HepG2 (cell line): ENCODE measurements at regions not wholly inside any gene's neighbourhood (a gene's known extent, or its start where the extent isn't known, plus 50 kb on each side); places are given as distances from the start of the nearest gene placed in this dataset.

Experiments used
- ATAC-seq: fragments of 200-7000 bp; cut with Tn5 transposase; 3 replicates; pipeline ENCODE4 v1.9.1; 2020; ENCODE audit warnings: mild to moderate bottlenecking, moderate library complexity
- BruUV-seq: library from RNA; stranded (reverse); fragments of 400-500 nt; replicated peaks from 2 replicates; lab custom pipeline; 2021; lab: Mats Ljungman, UMichigan
- CTCF ChIA-PET: fragments of 300-600 bp; formaldehyde crosslinking; extraction: SDS; loops from one replicate; lab custom pipeline; 2021; ENCODE audit warnings: low total read pairs, inconsistent platforms, low intra/inter-chr PET ratio; lab: Yijun Ruan, JAX
- POLR2A ChIA-PET: fragments of 350-600 bp; sonication (Branson Sonifier 250); formaldehyde crosslinking; loops from one replicate; lab custom pipeline; 2020; ENCODE audit warnings: antibody characterized with exemption, inconsistent platforms; lab: Yijun Ruan, JAX
- DNase-seq: peaks from one replicate; pipeline ENCODE4 v3.0.0-alpha.2; 2015; ENCODE audit warnings: low spot score
- FAIRE-seq: peaks from 3 replicates; lab custom pipeline; 2011; peaks lifted over from hg19 to GRCh38; lab: Jason Lieb, UNC
- H2AFZ ChIP-seq: one replicate; pipeline ENCODE4 v1.6.1; 2011; ENCODE audit warnings: low read length, inconsistent platforms
- H3K27ac ChIP-seq: fragments of 300-600 bp; 3 replicates; pipeline ENCODE4 v1.8.0; 2011; ENCODE audit warnings: mixed run types, mild to moderate bottlenecking, mixed read lengths, low read length, inconsistent platforms; ENCODE audit not compliant: insufficient read depth; ENCODE audit errors: extremely low read length
- H3K27me3 ChIP-seq, 2 experiments: fragments of 200-600 bp in 1 of 2; 2 replicates in 1 of 2; 3 replicates in 1 of 2; pipeline versions ENCODE4 v1.6.0 to v1.8.0; 2011; ENCODE audit warnings: low read length in 2 of 2, mild to moderate bottlenecking in 2 of 2, moderate library complexity in 2 of 2, inconsistent platforms in 1 of 2; ENCODE audit not compliant: insufficient read depth in 2 of 2, control insufficient read depth in 1 of 2
- H3K36me3 ChIP-seq, 2 experiments: fragments of 200-600 bp in 1 of 2; replicated peaks in 1 of 2; 2 replicates in 1 of 2; 3 replicates in 1 of 2; pipeline versions ENCODE4 v1.5.1 to v1.8.0; 2011; ENCODE audit warnings: low read length in 2 of 2, inconsistent platforms in 1 of 2; ENCODE audit not compliant: insufficient read depth in 2 of 2, control insufficient read depth in 1 of 2
- H3K4me1 ChIP-seq: 2 replicates; pipeline ENCODE4 v1.5.1; 2012; ENCODE audit warnings: low read length, inconsistent platforms; ENCODE audit not compliant: insufficient read depth
- H3K4me2 ChIP-seq: 2 replicates; pipeline ENCODE4 v1.6.0; 2011; ENCODE audit warnings: low read depth, low read length, inconsistent platforms
- H3K4me3 ChIP-seq, 3 experiments: fragments of 200-600 bp in 1 of 3; sonication (generic), shearing (Covaris generic) in 1 of 3; replicated peaks in 1 of 3; 2 replicates each; pipeline ENCODE4 v1.5.1; 2011 to 2016; ENCODE audit warnings: low read length in 3 of 3, inconsistent platforms in 2 of 3, low read depth in 2 of 3, mild to moderate bottlenecking in 2 of 3, control low read depth in 1 of 3, mixed read lengths in 1 of 3; ENCODE audit not compliant: insufficient read depth in 1 of 3
- H3K79me2 ChIP-seq: one replicate; pipeline ENCODE4 v1.6.1; 2011; ENCODE audit warnings: low read length, inconsistent platforms; ENCODE audit not compliant: insufficient read depth
- H3K9ac ChIP-seq: 2 replicates; pipeline ENCODE4 v1.6.0; 2011; ENCODE audit warnings: mild to moderate bottlenecking, low read depth, low read length, inconsistent platforms; ENCODE audit not compliant: insufficient read depth
- H3K9me3 ChIP-seq: 2 replicates; pipeline ENCODE4 v1.5.1; 2012; ENCODE audit warnings: mild to moderate bottlenecking, low read length
- H4K20me1 ChIP-seq: 2 replicates; pipeline ENCODE4 v1.6.0; 2011; ENCODE audit warnings: inconsistent platforms, mild to moderate bottlenecking, low read length, moderate library complexity; ENCODE audit not compliant: insufficient read depth
- ARNT ChIP-seq: fragments of 450-650 bp; IDR thresholded peaks from 2 replicates; pipeline ENCODE4 v1.6.1; 2017
- HMG20B ChIP-seq: conservative IDR thresholded peaks from 2 replicates; pipeline ENCODE4 v1.6.1; 2016; ENCODE audit warnings: missing genetic modification reagents, missing compliant biosample characterization
- HNRNPL ChIP-seq: fragments of 200-400 bp; formaldehyde crosslinking; IDR thresholded peaks from 2 replicates; pipeline ENCODE4 v1.6.1; 2017; ENCODE audit warnings: mild to moderate bottlenecking, low read depth, low read length
- MIER3 ChIP-seq: IDR thresholded peaks from 2 replicates; pipeline ENCODE4 v1.6.1; 2016; ENCODE audit warnings: missing compliant biosample characterization, borderline replicate concordance
- MXI1 ChIP-seq: IDR thresholded peaks from 3 replicates; pipeline ENCODE4 v1.6.1; 2012; ENCODE audit warnings: low read depth, low read length, inconsistent platforms, borderline replicate concordance
- NFKBIZ ChIP-seq: IDR thresholded peaks from 2 replicates; pipeline ENCODE4 v1.6.1; 2018; ENCODE audit warnings: missing genetic modification reagents, missing compliant biosample characterization
- NONO ChIP-seq, 2 experiments: fragments of 450-650 bp in 1 of 2; sonication (generic) in 1 of 2; formaldehyde crosslinking in 1 of 2; IDR thresholded peaks in 1 of 2; conservative IDR thresholded peaks in 1 of 2; 2 replicates each; pipeline versions ENCODE4 v1.6.1 to v1.8.0; 2017 to 2022; ENCODE audit warnings: mild to moderate bottlenecking in 1 of 2, missing genetic modification reagents in 1 of 2, moderate library complexity in 1 of 2
- XBP1 ChIP-seq: sonication (generic); formaldehyde crosslinking; IDR thresholded peaks from 2 replicates; pipeline ENCODE4 v1.5.0; 2020; ENCODE audit warnings: missing genetic modification reagents
- ZFX ChIP-seq: sonication (generic); formaldehyde crosslinking; IDR thresholded peaks from 2 replicates; pipeline ENCODE4 v1.4.0; 2020; ENCODE audit warnings: mild to moderate bottlenecking, low read depth, missing genetic modification reagents, moderate library complexity
- ZNF619 ChIP-seq: sonication (generic); formaldehyde crosslinking; IDR thresholded peaks from 2 replicates; pipeline ENCODE4 v1.4.0; 2020; ENCODE audit warnings: mild to moderate bottlenecking, missing genetic modification reagents
- WGBS: methylation state at CpG from one replicate; pipeline ENCODE4 v1.1.6; 2017; ENCODE audit warnings: low lambda C conversion rate; 5-methylcytosine and 5-hydroxymethylcytosine counted together
- in situ Hi-C: cut with HindIII; loops from 2 replicates; pipeline ENCODE4 v1.10.0; 2017; ENCODE audit warnings: low pct_unique_long_range_greater_than_20kb; ENCODE audit not compliant: extremely low pct_ligation_motif_present
- intact Hi-C: fragments of 100-400 bp; cut with micrococcal nuclease; formaldehyde crosslinking; loops from one replicate; pipeline ENCODE4 v1.10.0; 2022; ENCODE audit not compliant: unreplicated experiment
- TF ChIP-seq, protein P1 (sequence below): sonication (generic); formaldehyde crosslinking; IDR thresholded peaks from 2 replicates; pipeline ENCODE4 v1.4.0; 2020; ENCODE audit warnings: missing genetic modification reagents; ENCODE audit errors: not compliant biosample characterization
- TF ChIP-seq, protein P2 (sequence below): IDR thresholded peaks from 2 replicates; pipeline ENCODE4 v1.6.1; 2012; ENCODE audit warnings: inconsistent platforms
- TF ChIP-seq, protein P3 (sequence below): sonication (generic); formaldehyde crosslinking; IDR thresholded peaks from 2 replicates; pipeline ENCODE4 v1.5.1; 2020; ENCODE audit warnings: missing genetic modification reagents, mild to moderate bottlenecking, borderline replicate concordance

DNA sequence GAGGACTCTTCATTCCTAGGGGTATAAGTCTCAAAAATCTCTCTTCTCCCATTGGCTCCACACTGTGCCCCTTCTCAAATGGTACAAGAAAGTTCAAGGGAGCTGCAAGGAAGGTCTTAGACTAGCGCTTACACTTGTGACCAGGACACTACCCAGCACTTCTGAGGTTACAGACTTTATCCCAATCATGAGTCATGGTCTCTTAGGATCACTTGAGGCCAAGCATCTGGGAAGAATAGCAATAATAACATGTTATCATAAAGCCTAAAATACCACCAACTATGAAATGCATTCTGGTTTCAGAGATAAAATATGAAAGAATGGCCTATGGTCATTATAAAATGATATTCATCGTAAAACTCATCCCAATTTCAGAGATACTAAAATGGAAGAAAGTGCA, 309.9 kb upstream of the PKDCC start:
- intact Hi-C loops = no loop called here
- no peak for FAIRE-seq
- TF ChIP-seq, protein P1, sequence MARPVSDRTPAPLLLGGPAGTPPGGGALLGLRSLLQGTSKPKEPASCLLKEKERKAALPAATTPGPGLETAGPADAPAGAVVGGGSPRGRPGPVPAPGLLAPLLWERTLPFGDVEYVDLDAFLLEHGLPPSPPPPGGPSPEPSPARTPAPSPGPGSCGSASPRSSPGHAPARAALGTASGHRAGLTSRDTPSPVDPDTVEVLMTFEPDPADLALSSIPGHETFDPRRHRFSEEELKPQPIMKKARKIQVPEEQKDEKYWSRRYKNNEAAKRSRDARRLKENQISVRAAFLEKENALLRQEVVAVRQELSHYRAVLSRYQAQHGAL (CRISPR knock-in tag) = no peak
- TF ChIP-seq HMG20B (CRISPR knock-in tag) = no peak
- TF ChIP-seq HNRNPL = no peak
- no peak for TF ChIP-seq ARNT
- TF ChIP-seq, all 625 proteins: peak for 0
- in situ Hi-C loops = no loop called here
- ChIA-PET CTCF (no interaction called here), POLR2A (no interaction called here)
- Histone ChIP-seq H3K27me3 (0 out of 5 replicates have a peak, but pooled peaks cover 0 to 6% of the 10 kb centered on the region in 2 experiments), H3K4me2 (no peak overlapping the region), H3K27ac (no peak overlapping the region), H2AFZ (no peak overlapping the region), H4K20me1 (no peaks in the 10 kb centered on the region), H3K9me3 (no peaks in the 10 kb centered on the region), H3K4me3 (no peak overlapping the region), H3K79me2 (no peaks in the 10 kb centered on the region), H3K36me3 (no peaks in the 10 kb centered on the region), H3K4me1 (no peaks in the 10 kb centered on the region), H3K9ac (no peak overlapping the region)
- DNase-seq (no peak), ATAC-seq (no peak)
- WGBS = 22% methylated on average over 2 of the region's 2 CpGs
- BruUV-seq = no TSS peak

DNA sequence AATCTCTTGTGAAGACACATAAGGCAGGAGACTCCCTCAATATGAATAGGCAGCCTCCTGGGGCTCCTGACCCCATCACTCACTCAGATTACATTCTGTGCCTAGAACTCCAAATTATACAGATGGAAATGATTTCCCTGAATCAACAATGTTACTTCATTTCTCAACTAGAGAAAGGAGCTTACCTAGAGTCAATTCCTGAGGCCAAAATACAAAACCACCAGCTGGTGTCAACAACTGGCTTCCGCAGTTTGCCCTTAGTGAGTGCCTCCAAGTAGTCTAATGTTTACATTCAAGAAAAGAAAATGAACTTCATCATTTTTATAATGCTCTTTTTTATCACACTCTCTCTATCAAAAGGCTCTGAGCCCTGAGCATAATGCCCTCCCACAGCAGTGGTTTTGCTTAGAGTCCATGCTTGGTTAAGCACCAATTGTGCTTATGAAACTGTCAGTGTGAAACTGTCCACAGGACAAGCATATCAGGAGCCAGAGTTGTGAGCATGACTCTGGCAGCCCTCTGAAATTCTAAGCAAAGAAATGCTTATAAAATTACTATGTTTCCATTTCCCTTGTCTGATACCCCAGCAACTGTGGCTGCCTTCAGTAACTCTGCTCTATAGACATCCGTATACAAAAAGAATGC, 305.7 kb upstream of the PKDCC start:
- Histone ChIP-seq H3K4me1 (no peaks in the 10 kb centered on the region), H4K20me1 (no peaks in the 10 kb centered on the region), H2AFZ (no peak overlapping the region), H3K36me3 (no peaks in the 10 kb centered on the region), H3K27ac (no peak overlapping the region), H3K27me3 (no peaks in the 10 kb centered on the region), H3K9ac (no peak overlapping the region), H3K9me3 (no peaks in the 10 kb centered on the region), H3K4me3 (no peak overlapping the region), H3K79me2 (no peaks in the 10 kb centered on the region), H3K4me2 (no peak overlapping the region)
- ChIA-PET POLR2A (no interaction called here), CTCF (no interaction called here)
- no peak for FAIRE-seq
- 70% methylated on average over 2 of the region's 2 CpGs for WGBS
- no TSS peak for BruUV-seq
- in situ Hi-C loops (no loop called here), intact Hi-C loops (no loop called here)
- no peak for DNase-seq
- no peak for ATAC-seq
- TF ChIP-seq ZFX (CRISPR knock-in tag) (no peak), MIER3 (CRISPR knock-in tag) (no peak), MXI1 (no peak), NFKBIZ (CRISPR knock-in tag) (no peak), ZNF619 (no peak), XBP1 (CRISPR knock-in tag) (no peak), NONO (IDR thresholded peaks at IDR 0.05) (no peak), NONO (CRISPR knock-in tag; conservative IDR thresholded peaks at IDR 0.05) (no peak)
- TF ChIP-seq, protein P2, sequence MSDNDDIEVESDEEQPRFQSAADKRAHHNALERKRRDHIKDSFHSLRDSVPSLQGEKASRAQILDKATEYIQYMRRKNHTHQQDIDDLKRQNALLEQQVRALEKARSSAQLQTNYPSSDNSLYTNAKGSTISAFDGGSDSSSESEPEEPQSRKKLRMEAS = no peak
- TF ChIP-seq, protein P3, sequence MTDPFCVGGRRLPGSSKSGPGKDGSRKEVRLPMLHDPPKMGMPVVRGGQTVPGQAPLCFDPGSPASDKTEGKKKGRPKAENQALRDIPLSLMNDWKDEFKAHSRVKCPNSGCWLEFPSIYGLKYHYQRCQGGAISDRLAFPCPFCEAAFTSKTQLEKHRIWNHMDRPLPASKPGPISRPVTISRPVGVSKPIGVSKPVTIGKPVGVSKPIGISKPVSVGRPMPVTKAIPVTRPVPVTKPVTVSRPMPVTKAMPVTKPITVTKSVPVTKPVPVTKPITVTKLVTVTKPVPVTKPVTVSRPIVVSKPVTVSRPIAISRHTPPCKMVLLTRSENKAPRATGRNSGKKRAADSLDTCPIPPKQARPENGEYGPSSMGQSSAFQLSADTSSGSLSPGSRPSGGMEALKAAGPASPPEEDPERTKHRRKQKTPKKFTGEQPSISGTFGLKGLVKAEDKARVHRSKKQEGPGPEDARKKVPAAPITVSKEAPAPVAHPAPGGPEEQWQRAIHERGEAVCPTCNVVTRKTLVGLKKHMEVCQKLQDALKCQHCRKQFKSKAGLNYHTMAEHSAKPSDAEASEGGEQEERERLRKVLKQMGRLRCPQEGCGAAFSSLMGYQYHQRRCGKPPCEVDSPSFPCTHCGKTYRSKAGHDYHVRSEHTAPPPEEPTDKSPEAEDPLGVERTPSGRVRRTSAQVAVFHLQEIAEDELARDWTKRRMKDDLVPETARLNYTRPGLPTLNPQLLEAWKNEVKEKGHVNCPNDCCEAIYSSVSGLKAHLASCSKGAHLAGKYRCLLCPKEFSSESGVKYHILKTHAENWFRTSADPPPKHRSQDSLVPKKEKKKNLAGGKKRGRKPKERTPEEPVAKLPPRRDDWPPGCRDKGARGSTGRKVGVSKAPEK (CRISPR knock-in tag) = no peak
